DMS53 treated with DMSO at 0.1 percent for 48 hours (cell line): ENCODE measurements at regions not wholly inside any gene's neighbourhood (a gene's known extent, or its start where the extent isn't known, plus 50 kb on each side); places are given as distances from the start of the nearest gene placed in this dataset.

Experiments used
- DNase-seq: peaks from one replicate; lab custom pipeline; 2025; ENCODE audit not compliant: unreplicated experiment; lab: John Stamatoyannopoulos, UW

DNA sequence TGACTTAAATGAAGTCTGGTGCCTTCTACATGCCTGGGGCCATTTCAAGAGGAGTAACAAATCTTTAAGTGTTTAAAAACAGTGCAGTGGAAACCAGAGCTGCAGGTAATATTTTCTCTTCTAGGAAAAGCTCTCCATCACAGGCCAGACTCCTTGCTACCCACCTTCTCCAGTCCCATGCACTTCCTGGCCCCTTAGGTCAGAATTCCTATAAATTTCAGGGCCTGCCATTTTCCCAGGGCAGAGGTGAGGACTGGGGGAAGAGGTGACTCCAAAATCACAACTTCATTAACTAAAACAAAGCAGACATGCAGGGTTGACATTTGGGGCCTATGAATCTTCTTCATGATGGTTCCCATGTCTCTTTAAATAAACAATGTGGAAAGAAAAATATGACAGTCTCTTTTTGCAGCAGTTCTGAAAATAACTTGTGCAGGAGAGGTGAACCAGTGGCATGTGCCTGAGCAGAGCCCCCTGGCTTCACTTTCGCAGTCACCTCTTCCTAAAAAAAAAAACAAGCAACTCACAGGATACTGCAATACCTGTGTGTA, 63.7 kb upstream of the TANC1 start:
- DNase-seq = no peak

DNA sequence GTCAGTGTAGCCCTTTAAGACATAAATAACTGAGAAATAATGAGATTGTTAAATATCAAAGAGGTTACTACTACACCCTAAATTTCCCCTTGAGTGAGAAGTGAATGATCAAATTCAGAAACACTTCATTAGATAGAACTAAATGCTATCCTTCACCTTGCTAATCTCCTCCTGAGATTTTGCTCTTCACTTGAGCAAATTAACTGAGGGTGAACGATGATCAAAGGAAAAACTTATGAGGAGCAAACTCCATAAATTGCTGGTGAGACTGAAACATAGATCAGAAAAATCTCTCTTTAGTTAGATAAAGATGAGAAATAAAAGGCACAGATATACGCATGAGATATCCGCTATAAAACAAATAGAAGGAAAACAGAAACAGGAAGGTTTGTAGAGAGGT, 63.1 kb upstream of the TANC1 start:
- no peak for DNase-seq

DNA sequence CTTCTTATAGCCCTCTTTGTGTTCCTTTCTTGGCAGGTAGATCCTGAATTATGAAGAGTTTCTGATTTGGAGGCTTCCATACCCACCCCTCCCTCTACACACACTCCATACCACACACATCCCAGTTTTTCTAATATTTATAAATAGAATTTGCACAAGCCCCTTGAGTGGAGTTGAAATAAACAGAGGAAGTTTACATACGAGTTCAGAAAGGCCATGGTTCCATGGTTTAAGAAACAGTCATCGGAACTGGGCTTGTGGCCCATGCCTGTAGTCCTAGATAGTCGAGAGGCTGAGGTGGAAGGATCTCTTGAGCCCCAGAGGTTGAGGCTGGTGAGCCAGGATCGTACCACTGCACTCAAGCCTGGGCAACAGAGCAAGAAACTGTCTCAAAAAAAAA, 62.7 kb upstream of the TANC1 start:
- DNase-seq = no peak

DNA sequence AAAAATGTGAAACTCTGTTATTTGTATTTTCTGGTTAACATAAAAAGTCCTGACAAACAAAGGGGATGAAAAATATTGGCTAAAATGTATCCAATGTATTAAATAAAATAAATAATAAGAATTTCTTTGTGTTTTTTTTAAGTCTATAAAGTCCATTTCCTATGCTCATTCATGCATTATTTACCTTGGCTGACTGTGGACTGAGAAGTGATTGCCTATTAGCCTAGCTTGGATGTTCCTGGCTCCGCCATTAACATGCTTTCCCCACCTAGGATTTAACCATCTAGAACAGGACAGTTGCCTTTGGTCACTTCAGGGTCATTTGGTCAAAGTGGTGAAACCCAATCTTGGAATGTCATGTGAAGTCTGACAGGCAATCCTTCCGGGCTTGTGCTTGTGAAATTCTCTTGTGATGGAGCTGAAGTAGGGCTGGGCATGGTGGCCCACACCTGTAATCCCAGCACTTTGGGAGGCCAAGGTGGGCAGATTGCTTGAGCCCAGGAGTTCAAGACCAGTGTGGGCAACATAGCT, 60.4 kb upstream of the TANC1 start:
- no peak for DNase-seq

DNA sequence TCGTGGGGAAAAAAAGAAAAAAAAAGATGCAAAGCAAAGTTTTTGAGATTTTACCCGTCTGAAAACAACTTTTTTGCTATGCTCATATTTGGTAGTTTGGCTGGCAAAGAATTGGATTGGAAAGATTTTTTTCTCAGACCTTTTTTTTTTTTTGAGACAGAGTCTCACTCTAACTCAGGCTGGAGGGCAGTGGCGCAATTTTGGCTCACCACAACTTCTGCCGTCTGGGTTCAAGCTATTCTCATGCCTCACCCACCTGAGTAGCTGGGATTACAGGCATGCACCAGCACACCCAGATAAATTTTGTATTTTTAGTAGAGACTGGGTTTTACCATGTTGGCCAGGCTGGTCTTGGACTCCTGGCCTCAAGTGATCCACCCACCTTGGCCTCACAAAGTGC, 56.3 kb upstream of the TANC1 start:
- DNase-seq = no peak

DNA sequence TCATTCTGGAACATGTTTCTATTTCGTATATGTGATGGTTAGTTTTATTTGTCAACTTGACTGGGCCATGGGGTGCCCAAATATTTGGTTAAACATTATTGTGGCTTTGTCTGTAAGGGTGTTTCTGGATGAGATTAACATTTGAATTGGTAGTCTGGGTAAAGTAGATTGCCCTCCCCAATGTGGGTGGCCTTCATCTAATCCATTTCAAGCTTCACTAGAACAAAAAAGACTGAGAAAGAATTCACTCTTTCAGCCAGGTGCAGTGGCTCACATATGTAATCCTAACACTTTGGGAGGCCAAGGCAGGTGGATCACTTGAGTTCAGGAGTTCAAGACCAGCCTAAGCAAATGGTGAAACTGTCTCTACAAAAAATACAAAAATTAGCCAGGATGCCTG, 55.7 kb upstream of the TANC1 start:
- no peak for DNase-seq

DNA sequence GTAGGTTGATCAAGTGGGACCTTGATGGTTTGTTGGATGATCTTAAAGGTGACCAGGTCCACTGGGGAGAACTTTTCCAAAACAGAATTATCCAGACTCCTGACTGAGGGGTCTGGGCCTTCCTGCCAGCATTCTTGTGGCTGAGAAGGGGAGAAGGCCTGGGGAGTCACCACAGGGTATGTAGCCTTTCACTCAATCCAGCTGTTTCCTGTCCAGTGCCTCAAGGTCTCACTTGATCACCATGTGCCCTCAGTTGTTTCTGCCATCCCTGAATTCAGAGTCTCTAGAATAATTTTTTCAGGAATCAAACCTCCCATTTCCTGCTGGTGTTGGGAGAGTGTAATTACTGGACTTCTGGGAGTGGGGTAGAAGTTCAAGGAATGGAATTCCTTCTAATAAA, 54.4 kb upstream of the TANC1 start:
- no peak for DNase-seq

DNA sequence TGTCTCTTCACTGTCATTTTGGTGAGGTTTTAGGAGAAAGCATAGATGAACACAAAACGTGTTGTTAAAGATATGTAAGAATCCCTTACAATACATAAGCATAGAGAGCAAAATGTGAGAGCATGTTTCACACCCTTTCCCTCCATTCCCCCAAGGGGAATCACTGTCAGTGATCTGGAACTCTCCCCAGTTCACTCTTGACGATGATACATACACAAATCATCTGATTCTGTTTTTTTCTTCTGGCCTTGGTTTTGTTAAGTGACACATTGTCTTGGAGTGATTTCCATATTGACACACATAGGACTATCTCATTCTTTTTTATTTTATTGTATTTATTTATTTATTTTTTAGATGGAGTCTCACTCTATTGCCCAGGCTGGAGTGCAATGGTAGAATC, 53.7 kb upstream of the TANC1 start:
- no peak for DNase-seq

DNA sequence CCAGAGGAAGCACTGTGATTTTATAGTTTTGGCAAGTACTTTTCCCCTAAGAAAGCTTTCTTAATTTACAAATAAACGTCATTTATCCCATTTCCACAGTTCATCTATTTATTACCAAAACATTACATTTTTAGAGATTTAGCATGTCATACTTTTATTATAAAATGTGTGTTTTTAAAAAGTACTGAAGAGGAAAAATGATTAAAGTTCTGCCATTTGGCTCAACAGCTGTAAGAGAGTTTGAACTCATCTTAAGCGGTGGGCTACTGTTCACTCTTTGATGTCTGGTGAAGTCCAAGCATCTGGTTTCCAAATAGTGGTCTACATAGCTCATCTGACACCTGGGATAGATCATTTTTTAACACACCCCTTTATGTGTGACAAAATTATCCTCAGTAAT, 51.3 kb upstream of the TANC1 start:
- no peak for DNase-seq

DNA sequence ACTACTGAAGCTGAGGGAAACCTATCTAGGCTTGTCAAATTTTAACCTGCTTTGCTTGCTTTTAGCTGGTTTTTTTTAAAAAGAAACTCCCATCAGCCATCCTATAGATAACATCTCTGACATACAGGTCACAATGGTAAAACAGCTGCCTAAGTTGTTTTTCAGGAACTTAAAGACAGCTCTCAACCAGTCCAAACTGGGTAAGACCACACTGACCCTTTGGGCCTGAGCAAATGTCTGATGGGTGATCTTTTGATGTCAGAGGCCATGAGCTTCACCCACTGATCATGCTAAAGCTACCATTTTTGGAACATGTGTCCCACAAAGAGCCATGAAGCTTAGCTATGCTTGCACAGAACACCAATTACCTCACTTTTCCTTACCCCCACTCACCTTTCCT, 50.0 kb upstream of the TANC1 start:
- no peak for DNase-seq
